T1000 (cell line): ENCODE measurements at regions not wholly inside any gene's neighbourhood (a gene's known extent, or its start where the extent isn't known, plus 50 kb on each side); places are given as distances from the start of the nearest gene placed in this dataset.
"Not testable (repeated sequence)": the region's sequence is repeated elsewhere in the genome, so short reads cannot be mapped to it uniquely, and the experiment has no call there.

Experiments used
- DNase-seq: peaks from one replicate; lab custom pipeline; 2025; ENCODE audit warnings: mixed read lengths; lab: John Stamatoyannopoulos, UW

GRCh38 chr6:142016666-142017065, 116.1 kb upstream of the GJE1 start:
- not testable (repeated sequence) for DNase-seq

DNA sequence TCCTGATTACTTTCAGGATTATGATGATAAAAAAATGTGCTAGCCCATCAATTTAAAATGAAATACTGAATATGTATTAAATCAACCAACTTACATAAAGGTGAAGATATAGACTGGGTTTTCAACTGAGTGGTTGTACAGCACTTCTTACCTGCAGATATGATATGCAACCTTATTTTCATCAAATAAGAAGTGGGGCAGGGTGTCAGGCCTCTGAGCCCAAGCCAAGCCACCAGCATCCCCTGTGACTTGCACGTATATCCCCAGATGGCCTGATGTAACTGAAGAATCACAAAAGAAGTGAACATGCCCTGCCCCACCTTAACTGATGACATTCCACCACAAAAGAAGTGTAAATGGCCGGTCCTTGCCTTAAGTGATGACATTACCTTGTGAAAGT, 117.3 kb upstream of the GJE1 start:
- not testable (repeated sequence) for DNase-seq

DNA sequence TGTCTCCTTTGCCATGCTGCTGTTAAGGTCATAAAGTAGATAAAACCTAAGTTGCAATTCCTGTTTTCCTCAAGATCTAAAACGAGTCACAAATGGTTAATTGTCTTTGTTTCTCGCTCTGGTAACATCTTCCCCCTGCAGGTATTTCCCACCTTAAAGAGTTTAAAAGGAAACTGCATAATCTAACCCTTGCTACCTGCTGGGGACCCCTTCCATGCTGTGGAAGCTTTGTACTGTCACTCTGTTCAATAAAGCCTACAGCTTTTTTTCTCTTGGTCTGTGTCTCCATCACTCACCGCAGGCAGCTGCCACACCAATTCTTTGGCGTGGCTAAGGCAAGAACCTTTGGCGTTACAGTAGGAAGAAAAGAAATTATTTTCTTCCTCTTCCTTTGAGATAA, 117.7 kb upstream of the GJE1 start:
- DNase-seq: no peak

DNA sequence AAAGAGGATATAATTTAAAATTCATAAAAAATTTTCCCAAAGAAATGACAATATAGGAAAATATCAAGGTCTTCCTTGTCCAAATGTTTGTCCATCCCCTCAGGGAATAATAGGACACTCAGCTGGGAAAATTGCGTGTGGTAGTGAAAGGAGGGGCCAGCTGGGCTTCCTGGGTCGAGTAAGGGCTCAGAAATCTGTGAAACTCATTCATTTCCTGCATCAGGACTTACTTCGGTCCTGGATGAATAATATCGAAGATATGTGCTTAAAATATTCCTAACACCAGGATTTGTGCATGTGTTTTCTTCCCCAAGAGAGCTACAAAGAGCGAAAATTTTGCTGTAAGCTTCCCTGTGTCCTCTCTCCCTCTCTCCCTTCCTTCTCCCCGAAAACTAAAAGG, 118.2 kb upstream of the GJE1 start:
- peak; percentile 62 for DNase-seq

GRCh38 chr6:142013875-142014495, 118.7 kb upstream of the GJE1 start:
- DNase-seq: no peak

GRCh38 chr6:142013287-142013686, 119.4 kb upstream of the GJE1 start:
- no peak for DNase-seq

DNA sequence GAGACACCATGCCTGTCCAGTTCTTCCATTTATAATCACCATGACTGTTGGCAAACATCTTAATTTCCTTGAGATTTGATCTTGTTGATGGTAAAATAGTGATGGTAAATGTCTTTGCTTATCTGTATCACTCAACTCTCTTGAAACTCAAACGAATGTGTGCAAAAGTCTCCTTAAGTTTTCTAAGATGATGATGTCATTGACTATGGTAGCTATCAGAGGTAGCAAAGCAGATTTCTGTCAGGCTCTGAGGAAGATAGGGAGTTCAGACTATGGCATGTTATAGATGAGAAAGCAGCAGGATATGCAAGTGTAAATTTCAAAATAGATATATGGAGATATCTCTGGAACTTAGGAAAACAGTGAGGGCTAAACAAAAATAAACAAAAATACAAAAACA, 121.0 kb upstream of the GJE1 start:
- DNase-seq: no peak

DNA sequence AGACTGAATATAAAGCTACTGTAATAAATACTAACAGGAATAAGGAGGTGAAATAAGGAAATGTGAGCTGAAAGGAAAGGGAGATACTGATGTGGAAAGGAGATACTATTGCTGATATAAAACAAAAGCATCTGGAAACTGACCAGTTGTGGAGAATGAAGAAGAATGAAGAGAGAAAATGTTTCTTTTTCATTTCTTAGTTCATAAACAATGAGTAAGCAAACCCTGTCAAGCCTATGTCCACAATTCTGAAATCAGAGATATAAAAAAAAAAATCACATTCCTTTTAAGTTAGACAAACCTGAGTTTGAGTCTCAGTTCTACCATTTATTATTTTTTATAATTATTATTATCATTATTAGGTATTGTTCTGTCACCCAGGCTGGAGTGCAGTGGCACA, 121.6 kb upstream of the GJE1 start:
- no peak for DNase-seq

GRCh38 chr6:142009647-142010046, 123.1 kb upstream of the GJE1 start:
- DNase-seq: no peak

GRCh38 chr6:142008781-142009180, 123.9 kb upstream of the GJE1 start:
- no peak for DNase-seq

- no peak for DNase-seq
Observed at GRCh38 chr6:142008016-142008735, 124.5 kb upstream of the GJE1 start.

DNA sequence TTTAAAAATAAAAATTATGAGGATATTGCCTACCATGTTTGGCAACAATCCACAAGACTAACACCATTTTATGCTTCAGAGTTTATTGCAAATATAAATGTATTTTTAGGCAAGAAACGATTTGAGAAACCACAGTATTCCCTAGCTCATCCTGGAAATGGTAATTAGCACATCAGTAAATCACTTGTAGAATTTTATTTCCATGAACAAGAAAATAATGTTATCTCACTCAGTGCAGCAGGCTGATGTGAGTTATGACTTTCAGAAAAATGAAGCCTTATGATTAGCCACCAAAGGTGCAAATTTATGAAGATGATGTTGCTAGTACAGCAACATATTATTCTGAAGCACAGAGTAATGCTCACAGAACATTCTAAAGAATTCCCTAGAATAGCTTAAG, 127.7 kb upstream of the GJE1 start:
- DNase-seq: no peak

DNA sequence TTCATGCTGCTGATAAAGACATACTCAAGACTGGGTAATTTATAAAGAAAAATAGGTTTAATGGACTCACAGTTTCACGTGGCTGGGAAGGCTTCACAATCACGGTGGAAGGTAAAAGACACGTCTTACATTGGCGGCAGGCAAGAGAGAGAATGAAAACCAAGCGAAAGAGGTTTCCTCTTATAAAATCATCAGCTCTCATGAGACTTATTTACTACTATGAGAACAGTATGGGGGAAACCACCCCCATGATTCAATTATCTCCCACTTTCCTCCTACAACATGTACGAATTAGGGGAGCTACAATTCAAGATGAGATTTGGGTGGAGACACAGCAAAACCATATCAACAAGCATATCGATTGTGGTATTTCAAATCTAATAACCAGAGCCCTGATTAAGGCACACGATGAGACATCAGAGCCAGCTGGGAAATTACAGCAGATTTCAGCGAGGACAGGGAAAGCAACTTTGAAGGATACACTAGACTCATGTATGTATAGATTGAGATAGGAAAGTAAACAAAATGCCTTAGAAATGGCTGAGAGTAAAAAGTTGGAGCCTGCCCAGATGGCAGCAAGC, 129.8 kb upstream of the GJE1 start:
- no peak for DNase-seq

GRCh38 chr6:141996823-141997222, 135.9 kb upstream of the GJE1 start:
- no peak for DNase-seq

DNA sequence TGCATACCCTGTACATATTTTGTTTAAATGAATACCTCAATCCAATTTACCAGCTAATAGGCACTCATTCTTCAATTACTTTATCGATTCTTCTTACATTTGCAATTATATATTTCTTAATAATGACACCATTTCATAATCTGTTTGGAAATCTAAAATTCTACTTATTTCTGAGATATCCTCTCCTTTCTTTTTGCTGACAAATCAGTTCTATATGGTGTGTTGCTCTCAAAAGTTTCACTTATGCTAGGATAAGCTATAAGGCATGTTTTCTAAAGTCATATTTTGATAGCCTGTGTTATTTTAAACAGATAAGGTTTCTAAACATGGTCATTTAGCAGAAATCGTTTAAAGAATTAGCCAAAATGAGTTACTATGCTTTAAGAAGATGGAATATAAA, 140.6 kb upstream of the GJE1 start:
- no peak for DNase-seq

GRCh38 chr6:141990840-141991239, 141.9 kb upstream of the GJE1 start:
- DNase-seq: no peak

DNA sequence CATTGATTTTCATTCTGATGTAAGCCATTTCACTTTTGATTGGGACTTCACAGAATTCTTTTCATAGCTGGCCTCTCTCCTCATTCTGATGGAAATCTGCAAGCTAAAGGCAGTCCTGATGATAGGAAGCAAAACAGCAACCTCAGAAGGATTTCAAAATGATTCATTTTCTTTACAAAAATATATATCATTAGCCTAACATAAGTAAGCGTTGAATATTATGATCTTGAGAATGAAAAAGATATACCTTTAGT, 143.1 kb upstream of the GJE1 start:
- no peak for DNase-seq

GRCh38 chr6:141988954-141989705, 143.6 kb upstream of the GJE1 start:
- peak; percentile 37 for DNase-seq

DNA sequence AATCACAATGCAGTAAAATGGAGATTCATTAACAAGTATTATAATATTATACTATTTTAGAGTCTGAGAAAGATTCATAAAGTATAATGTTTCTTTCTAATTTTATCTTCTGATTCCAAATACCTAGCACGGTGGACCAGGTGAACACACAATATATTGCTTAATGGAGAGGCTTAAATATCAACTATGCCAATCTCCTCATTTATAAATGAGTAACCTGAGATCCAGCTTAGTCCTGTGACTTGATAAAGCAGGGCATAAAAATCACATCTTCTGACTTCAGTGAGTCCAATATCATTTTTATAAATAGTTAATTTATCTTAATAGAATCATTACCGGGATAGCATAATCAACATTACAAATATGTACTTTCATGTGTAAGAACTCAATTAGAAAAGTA, 144.4 kb upstream of the GJE1 start:
- no peak for DNase-seq

DNA sequence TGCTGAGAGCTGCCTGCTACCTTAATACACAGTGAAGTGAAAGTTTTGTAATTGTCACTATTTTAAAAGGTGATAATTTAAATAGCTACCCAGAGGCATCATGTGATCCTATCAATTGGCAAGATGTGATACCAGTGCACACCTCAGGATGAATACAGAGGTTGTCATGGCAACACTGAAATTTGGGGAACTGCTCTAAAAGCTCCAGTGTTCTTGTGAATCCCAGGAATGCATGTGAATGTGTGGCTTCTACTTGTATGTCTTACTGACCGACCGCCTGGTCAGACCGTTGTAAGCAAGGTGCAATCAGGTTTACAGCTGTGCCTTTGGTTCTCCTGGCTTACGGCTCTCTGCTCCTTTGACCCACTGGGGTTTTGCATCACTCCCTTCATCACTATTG, 146.3 kb upstream of the GJE1 start:
- DNase-seq: no peak

DNA sequence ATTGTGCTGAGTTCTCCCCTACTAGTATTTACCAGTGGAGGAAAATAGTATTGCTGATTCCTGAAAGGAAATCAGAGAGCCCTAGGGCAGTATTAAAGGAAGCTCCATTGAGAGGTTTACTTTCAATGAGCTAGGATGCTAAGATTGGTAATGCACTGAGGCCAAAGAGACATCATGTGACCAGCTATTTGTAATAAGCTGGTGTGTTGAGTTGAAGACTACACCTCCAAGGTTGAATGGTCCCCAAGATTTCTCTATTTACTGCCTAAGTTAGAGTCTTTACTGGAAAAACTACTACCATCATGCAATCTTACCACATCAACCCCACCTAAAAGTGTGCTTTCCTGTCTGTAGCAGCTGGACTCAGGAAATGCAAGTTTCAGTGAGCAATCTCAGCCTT, 151.5 kb upstream of the GJE1 start:
- DNase-seq: no peak

DNA sequence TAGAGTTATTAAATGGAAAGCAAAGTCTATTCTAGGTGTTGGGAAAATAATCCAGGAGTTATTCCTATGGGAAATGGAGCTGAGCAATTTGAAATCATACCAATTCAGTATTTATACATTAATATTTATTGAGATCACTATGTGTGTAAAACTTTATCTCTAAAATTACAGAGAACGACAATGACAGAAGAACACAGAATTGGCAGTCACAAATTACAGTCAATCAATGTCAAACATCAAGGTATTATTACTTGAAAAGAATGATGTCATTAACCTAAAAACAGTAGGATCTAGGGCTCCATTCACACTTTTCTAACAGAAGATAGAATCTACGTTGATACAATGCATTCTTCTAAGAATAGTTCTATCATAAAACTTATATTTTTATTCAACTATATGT, 154.9 kb upstream of the GJE1 start:
- DNase-seq: no peak

DNA sequence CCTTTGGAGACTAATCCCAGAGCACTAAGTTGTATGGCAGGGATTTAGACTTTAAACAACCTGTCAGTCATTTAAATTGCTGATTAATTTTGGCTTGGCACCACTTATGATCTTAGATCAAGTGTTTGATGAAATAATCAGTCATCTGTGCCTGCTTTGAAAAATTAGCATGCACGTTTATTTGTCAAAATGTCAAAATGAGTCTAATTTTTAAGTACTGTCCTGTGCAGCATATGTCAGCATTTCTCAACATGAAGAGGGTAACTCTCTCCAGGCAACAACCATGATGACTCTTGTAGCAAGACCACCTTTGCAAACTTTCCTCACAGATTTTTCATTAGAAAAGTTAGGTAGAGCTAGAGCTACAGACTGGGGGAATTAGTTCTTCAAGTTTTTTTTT, 155.7 kb upstream of the GJE1 start:
- DNase-seq: no peak
